Gastroesophageal sphincter (tissue), 3 donors: ENCODE measurements at regions not wholly inside any gene's neighbourhood (a gene's known extent, or its start where the extent isn't known, plus 50 kb on each side); places are given as distances from the start of the nearest gene placed in this dataset.

Source experiments
- CTCF ChIP-seq, 4 experiments: fragments of 200-600 bp in 2 of 4; fragments of 450-650 bp in 2 of 4; sonication (generic) in 1 of 4; IDR thresholded peaks; one replicate each; pipeline ENCODE4 v1.5.1; 2017 to 2019; ENCODE audit warnings: antibody characterized with exemption in 4 of 4, mild to moderate bottlenecking in 2 of 4, moderate library complexity in 2 of 4
- POLR2A ChIP-seq, 2 donors: fragments of 450-650 bp; IDR thresholded peaks; one replicate each; pipeline ENCODE4 v1.6.1; 2017; ENCODE audit warnings: antibody characterized with exemption in 2 of 2, mild to moderate bottlenecking in 2 of 2, moderate library complexity in 1 of 2
- POLR2AphosphoS5 ChIP-seq: sonication (generic); formaldehyde crosslinking; IDR thresholded peaks from one replicate; pipeline ENCODE4 v1.6.1; 2017; ENCODE audit warnings: antibody characterized with exemption

DNA sequence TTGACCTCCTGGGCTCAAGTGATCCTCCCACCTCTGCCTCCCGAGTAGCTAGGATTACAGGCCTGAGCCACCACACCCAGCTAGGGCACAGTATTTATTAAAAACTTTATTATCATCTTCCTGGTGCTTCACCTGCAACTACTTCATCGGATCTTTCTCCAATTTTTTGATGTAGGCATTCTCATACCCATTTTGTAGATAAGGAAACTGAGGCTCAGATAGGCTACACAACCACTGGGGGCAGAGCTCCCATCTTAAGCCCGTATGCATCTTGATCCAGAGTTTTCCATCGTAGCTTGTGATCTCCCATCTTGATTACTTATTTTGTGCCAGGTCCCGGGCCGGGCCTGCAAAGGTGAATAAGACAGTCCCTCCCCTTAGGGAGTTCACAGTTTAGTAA lies 68.1 kb upstream of the BCOR start:
- no peak for TF ChIP-seq POLR2A (IDR thresholded peaks at IDR 0.05)
- no peak for TF ChIP-seq CTCF (IDR thresholded peaks at IDR 0.05)
- no peak for TF ChIP-seq POLR2AphosphoS5
